GM12878 (cell line): ENCODE measurements at regions not wholly inside any gene's neighbourhood (a gene's known extent, or its start where the extent isn't known, plus 50 kb on each side); places are given as distances from the start of the nearest gene placed in this dataset.

Experiments used
- BACH1 ChIP-seq: fragments of 450-650 bp; IDR thresholded peaks from 2 replicates; pipeline ENCODE4 v1.6.1; 2017; ENCODE audit warnings: mild to moderate bottlenecking, borderline replicate concordance
- CEBPB ChIP-seq, 2 experiments: fragments of 150-350 bp in 1 of 2; IDR thresholded peaks; 2 replicates each; pipeline ENCODE4 v1.6.1; 2012 to 2014; ENCODE audit warnings: low read depth in 2 of 2, low read length in 2 of 2, borderline replicate concordance in 1 of 2, inconsistent platforms in 1 of 2
- CHD4 ChIP-seq: fragments of 200-600 bp; sonication (generic); IDR thresholded peaks from 2 replicates; pipeline ENCODE4 v1.6.1; 2016; ENCODE audit warnings: mild to moderate bottlenecking
- CTCF ChIP-seq, 3 experiments: IDR thresholded peaks in 2 of 3; conservative IDR thresholded peaks in 1 of 3; 2 replicates each; pipeline ENCODE4 v1.5.1; 2011; ENCODE audit warnings: low read depth in 3 of 3, low read length in 3 of 3, mild to moderate bottlenecking in 3 of 3, control low read depth in 2 of 3, moderate library complexity in 2 of 3, inconsistent platforms in 1 of 3, mixed read lengths in 1 of 3; ENCODE audit not compliant: control insufficient read depth in 2 of 3, insufficient read depth in 1 of 3; ENCODE audit errors: extremely low read depth in 1 of 3
- FOXM1 ChIP-seq: IDR thresholded peaks from 2 replicates; pipeline ENCODE4 v1.6.1; 2012; ENCODE audit warnings: low read depth, mild to moderate bottlenecking, inconsistent platforms, low read length, moderate library complexity
- MYC ChIP-seq: IDR thresholded peaks from 2 replicates; pipeline ENCODE4 v1.6.1; 2011; ENCODE audit warnings: mild to moderate bottlenecking, low read length, moderate library complexity, inconsistent platforms; ENCODE audit not compliant: insufficient read depth, insufficient replicate concordance, insufficient read length, severe bottlenecking
- POLR2A ChIP-seq: IDR thresholded peaks from 2 replicates; pipeline ENCODE4 v1.6.1; 2011; ENCODE audit warnings: low read depth, mild to moderate bottlenecking, low read length
- POU2F2 ChIP-seq: IDR thresholded peaks from 3 replicates; pipeline ENCODE4 v1.6.1; 2011; ENCODE audit warnings: low read depth, mild to moderate bottlenecking, low read length, borderline replicate concordance
- RBBP5 ChIP-seq: fragments of 200-600 bp; sonication (generic); conservative IDR thresholded peaks from 2 replicates; pipeline ENCODE4 v1.6.1; 2016
- SMAD1 ChIP-seq: fragments of 450-650 bp; IDR thresholded peaks from 2 replicates; pipeline ENCODE4 v1.6.1; 2018; ENCODE audit warnings: mild to moderate bottlenecking, low read depth; ENCODE audit not compliant: partially characterized antibody
- YBX1 ChIP-seq: fragments of 450-650 bp; IDR thresholded peaks from 2 replicates; pipeline ENCODE4 v1.6.1; 2016; ENCODE audit warnings: antibody characterized with exemption
- ZNF217 ChIP-seq: fragments of 450-650 bp; IDR thresholded peaks from 2 replicates; pipeline ENCODE4 v1.6.1; 2017; ENCODE audit warnings: antibody characterized with exemption, mild to moderate bottlenecking

- TF ChIP-seq CHD4 (no peak), ZNF217 (no peak), MYC (no peak), BACH1 (no peak), RBBP5 (no peak), POLR2A (no peak), FOXM1 (no peak), POU2F2 (no peak), SMAD1 (no peak), CTCF (IDR thresholded peaks at IDR 0.05 in 2 of 3, conservative IDR thresholded peaks at IDR 0.05 in 1 of 3; ENCODE audit: control insufficient read depth in 2 of 3, extremely low read depth in 1 of 3, insufficient read depth in 1 of 3, low read depth in 3 of 3, low read length in 3 of 3) (no peak), CEBPB (IDR thresholded peaks at IDR 0.05; ENCODE audit: borderline replicate concordance in 1 of 2, low read depth in 2 of 2, low read length in 2 of 2) (no peak), YBX1 (no peak)
Observed at GRCh38 chr1:81519987-81520386, 280.7 kb upstream of the ADGRL2 start.
